GM12891 (cell line): ENCODE measurements at regions not wholly inside any gene's neighbourhood (a gene's known extent, or its start where the extent isn't known, plus 50 kb on each side); places are given as distances from the start of the nearest gene placed in this dataset.

Experiments used
- PAX5 ChIP-seq: IDR thresholded peaks from 2 replicates; pipeline ENCODE4 v1.6.1; 2011; ENCODE audit warnings: low read length, moderate library complexity, mild to moderate bottlenecking; ENCODE audit not compliant: insufficient read depth, severe bottlenecking
- POLR2A ChIP-seq: IDR thresholded peaks from 2 replicates; pipeline ENCODE4 v1.6.1; 2011; ENCODE audit warnings: low read depth, low read length, control low read depth
- POLR2AphosphoS5 ChIP-seq: IDR thresholded peaks from 2 replicates; pipeline ENCODE4 v1.6.1; 2011; ENCODE audit warnings: low read depth, low read length, control low read depth
- POU2F2 ChIP-seq: IDR thresholded peaks from 2 replicates; pipeline ENCODE4 v1.6.1; 2011; ENCODE audit warnings: low read depth, mild to moderate bottlenecking, control low read depth, low read length, moderate library complexity
- SPI1 ChIP-seq: IDR thresholded peaks from 2 replicates; pipeline ENCODE4 v1.6.1; 2011; ENCODE audit warnings: low read depth, low read length, control low read depth
- TAF1 ChIP-seq: IDR thresholded peaks from 2 replicates; pipeline ENCODE4 v1.6.1; 2011; ENCODE audit warnings: low read depth, low read length, control low read depth

GRCh38 chr2:789529-789928, 112.3 kb upstream of the TMEM18 start:
- TF ChIP-seq POLR2AphosphoS5 (no peak), POLR2A (no peak), TAF1 (no peak), POU2F2 (no peak), PAX5 (no peak), SPI1 (no peak)
